ENCODE measurements at regions not wholly inside any gene's neighbourhood (a gene's known extent, or its start where the extent isn't known, plus 50 kb on each side); places are given as distances from the start of the nearest gene placed in this dataset.

DNA sequence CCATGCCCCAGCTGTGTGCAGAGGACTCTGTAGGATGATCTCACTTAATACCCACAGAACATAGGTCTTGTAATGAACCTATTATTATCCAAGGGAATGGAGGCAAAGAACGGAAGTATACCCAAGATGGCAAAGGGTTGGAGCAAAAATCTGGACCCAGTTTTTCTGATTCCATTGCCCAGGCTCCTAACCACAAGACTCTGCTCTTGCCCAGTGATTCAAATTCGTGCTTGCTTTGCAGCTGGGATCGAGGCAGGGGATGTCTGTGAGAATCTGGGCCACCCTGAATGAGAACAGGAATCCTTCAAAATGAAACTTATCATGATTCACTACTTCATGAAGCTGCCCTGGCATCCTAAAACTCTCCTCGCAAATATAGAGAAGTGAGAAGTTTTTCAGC is 97.5 kb upstream of the KCNJ6 start:
- Mint-ChIP-seq H3K9me3 (no peaks in the 10 kb centered on the region), H3K4me3 (no peak overlapping the region), H3K27ac (no peak overlapping the region), H3K27me3 (ENCODE audit: low read depth) (peaks cover 4% of the 10 kb centered on the region), H3K4me1 (ENCODE audit: low read depth) (no peaks in the 10 kb centered on the region), H3K36me3 (ENCODE audit: low read depth) (no peaks in the 10 kb centered on the region)

DNA sequence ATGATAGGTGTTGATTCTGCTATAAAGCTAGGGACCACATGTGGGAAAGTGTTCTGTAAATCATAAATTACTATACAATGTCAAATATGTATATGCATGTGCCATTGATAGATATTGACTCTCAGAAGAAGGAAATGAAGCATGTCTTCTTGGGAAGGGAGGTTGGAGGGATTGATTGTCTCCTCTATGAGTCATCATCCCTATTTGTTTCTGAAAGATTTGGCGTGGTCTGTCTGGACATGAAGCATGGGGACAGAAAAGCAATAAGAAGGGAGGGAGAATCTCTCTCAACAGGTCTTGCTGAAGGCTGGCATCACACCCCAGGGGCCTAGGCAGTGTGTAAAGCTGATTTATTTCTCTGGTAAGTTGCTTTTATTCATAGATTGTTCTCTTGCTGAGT is 98.0 kb upstream of the KCNJ6 start:
- H3K27ac Mint-ChIP-seq: no peak overlapping the region
- H3K27me3 Mint-ChIP-seq (ENCODE audit: low read depth): peaks cover 4% of the 10 kb centered on the region
- H3K4me3 Mint-ChIP-seq: no peak overlapping the region
- no peaks in the 10 kb centered on the region for H3K36me3 Mint-ChIP-seq (ENCODE audit: low read depth)
- no peaks in the 10 kb centered on the region for H3K4me1 Mint-ChIP-seq (ENCODE audit: low read depth)
- no peaks in the 10 kb centered on the region for H3K9me3 Mint-ChIP-seq

GRCh38 chr21:38027901-38028498 is 111.7 kb upstream of the KCNJ6 start:
- Mint-ChIP-seq H3K27me3 (ENCODE audit: low read depth) (peaks cover 5% of the 10 kb centered on the region), H3K4me1 (ENCODE audit: low read depth) (no peaks in the 10 kb centered on the region)

DNA sequence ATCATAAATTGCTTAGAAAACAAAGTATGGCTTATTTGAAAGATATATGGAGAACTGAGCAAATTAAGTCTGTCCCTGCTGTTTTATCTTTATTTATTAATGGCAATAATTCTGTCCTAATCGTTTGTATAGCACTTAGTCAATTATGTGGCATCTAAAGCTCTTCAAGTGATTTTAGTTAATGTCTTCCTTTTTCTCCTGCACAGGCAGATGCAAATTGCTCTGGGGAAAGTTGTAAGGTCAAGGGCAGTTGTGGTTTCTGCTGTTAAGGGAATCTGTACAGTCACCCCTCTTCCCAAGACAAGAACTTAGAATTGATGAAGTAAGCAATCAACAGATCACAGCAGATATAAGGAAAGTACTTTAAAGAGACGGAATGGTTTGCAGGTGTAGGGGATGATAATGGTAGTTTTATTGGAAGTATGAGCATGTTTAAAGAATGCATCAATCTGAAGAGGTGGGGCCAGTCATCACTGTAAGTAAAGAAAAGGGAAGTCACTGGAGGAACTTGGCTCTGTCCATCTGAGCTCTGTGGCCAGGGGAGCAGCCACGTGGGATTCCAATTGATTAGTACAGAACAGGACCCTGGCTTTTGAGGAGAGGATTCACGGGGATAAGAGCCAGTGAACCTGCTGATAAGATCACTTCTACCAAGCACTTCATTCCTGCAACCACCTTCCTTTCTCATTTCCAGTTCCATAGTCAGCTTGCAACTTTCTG is 116.0 kb upstream of the KCNJ6 start:
- H3K4me1 Mint-ChIP-seq (ENCODE audit: low read depth): no peaks in the 10 kb centered on the region
- no peak overlapping the region for H3K4me3 Mint-ChIP-seq

More at GRCh38 chr21:38027901-38028498, 111.7 kb upstream of the KCNJ6 start:
- H3K27ac Mint-ChIP-seq: no peak overlapping the region
- no peaks in the 10 kb centered on the region for H3K36me3 Mint-ChIP-seq (ENCODE audit: low read depth)
- no peaks in the 10 kb centered on the region for H3K9me3 Mint-ChIP-seq
- no peak overlapping the region for H3K4me3 Mint-ChIP-seq

DNA sequence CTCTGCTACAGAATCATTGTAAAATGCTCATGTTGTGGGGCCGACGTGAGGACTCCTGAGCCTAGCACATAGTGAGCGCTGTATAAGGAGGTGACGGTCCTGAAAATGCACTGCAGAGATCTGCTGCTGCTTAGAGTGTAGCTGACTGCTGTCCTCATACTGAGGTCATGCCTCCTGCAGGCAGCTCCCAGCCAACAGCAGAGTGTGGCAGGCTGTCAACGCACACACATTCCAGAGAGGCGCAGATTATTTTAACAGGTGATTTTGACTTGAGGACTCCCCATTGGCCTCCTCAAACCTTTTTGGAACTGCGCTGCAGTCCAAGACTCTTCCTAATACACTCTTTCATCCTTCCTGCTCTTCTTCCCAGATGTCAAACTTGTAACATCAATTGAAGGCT is 119.8 kb upstream of the KCNJ6 start:
- Mint-ChIP-seq H3K9me3 (no peaks in the 10 kb centered on the region), H3K36me3 (ENCODE audit: low read depth) (no peaks in the 10 kb centered on the region), H3K27ac (no peak overlapping the region), H3K4me1 (ENCODE audit: low read depth) (no peaks in the 10 kb centered on the region), H3K27me3 (ENCODE audit: low read depth) (peaks cover 5% of the 10 kb centered on the region), H3K4me3 (no peak overlapping the region)

More for the DNA sequence above, 116.0 kb upstream of the KCNJ6 start:
- H3K36me3 Mint-ChIP-seq (ENCODE audit: low read depth): no peaks in the 10 kb centered on the region
- H3K27me3 Mint-ChIP-seq (ENCODE audit: low read depth): peaks cover 5% of the 10 kb centered on the region
- no peaks in the 10 kb centered on the region for H3K9me3 Mint-ChIP-seq
- H3K27ac Mint-ChIP-seq: no peak overlapping the region

DNA sequence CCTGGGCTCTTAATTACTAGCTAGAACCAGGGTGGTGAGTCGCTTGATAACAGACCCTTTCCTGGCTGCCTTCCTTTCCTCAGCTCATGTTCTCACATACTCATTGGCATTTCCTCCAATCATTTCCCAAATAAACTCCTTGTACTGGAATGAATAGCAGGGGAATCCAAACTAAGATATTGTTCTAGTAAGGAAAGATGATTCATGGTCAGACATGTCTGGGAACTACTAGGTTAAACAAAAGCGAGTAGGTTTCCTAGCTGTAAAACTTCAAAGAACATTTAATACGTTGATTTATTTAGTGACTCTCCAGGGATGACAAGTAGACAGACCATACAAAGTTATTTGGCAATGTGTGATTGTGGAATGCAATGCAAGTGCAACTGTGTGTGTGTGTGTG is 121.2 kb upstream of the KCNJ6 start:
- no peaks in the 10 kb centered on the region for H3K36me3 Mint-ChIP-seq (ENCODE audit: low read depth)
- H3K27me3 Mint-ChIP-seq (ENCODE audit: low read depth): peaks cover under 1% of the 10 kb centered on the region
- no peaks in the 10 kb centered on the region for H3K4me1 Mint-ChIP-seq (ENCODE audit: low read depth)
- H3K4me3 Mint-ChIP-seq: no peak overlapping the region
- no peak overlapping the region for H3K27ac Mint-ChIP-seq
- no peaks in the 10 kb centered on the region for H3K9me3 Mint-ChIP-seq

DNA sequence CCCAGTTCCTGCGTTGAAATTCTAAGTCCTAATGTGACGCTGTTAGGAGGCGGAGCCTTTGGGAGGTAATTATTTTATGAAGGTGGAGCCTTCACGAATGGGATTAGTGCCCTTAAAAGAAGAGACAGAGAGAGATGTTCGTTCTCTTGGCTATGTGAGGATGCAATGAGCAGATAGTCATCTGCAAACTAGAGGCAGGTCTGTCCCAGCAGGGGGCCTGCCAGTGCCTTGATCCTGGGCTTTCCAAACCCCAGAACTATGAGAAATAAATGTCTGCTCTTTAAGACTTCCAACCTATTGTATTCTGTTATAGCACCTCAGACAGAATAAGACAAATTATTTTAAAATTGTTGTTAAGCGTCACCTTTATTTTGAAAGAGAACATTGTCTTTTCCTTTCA is 123.1 kb upstream of the KCNJ6 start:
- H3K27me3 Mint-ChIP-seq (ENCODE audit: low read depth): no peaks in the 10 kb centered on the region
- H3K36me3 Mint-ChIP-seq (ENCODE audit: low read depth): no peaks in the 10 kb centered on the region
- H3K4me3 Mint-ChIP-seq: no peak overlapping the region
- H3K9me3 Mint-ChIP-seq: no peaks in the 10 kb centered on the region
- no peak overlapping the region for H3K27ac Mint-ChIP-seq
- no peaks in the 10 kb centered on the region for H3K4me1 Mint-ChIP-seq (ENCODE audit: low read depth)

GRCh38 chr21:38039841-38040240 is 123.6 kb upstream of the KCNJ6 start:
- H3K36me3 Mint-ChIP-seq (ENCODE audit: low read depth): no peaks in the 10 kb centered on the region
- H3K4me1 Mint-ChIP-seq (ENCODE audit: low read depth): no peaks in the 10 kb centered on the region
- H3K9me3 Mint-ChIP-seq: no peaks in the 10 kb centered on the region
- H3K27me3 Mint-ChIP-seq (ENCODE audit: low read depth): no peaks in the 10 kb centered on the region
- H3K4me3 Mint-ChIP-seq: no peak overlapping the region
- no peak overlapping the region for H3K27ac Mint-ChIP-seq

DNA sequence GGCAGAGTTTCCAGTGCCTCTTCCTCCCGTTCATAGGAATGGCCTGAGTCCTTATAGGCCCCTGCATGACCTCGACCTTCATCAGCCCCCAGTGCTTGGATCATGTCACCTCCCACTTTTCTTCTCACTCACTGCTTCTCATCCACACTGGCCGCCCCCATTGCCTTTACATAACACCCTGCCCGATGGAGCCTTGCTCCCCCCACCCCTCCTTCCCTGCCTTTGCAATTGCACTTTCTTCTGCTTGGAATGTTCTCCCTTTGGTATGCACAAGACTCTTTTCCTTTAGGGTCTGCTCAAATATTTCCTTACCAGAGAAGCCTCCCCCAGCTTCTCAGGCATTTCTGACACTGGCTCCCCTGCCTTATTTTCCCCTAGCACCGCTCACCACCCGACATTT is 125.2 kb upstream of the KCNJ6 start:
- H3K36me3 Mint-ChIP-seq (ENCODE audit: low read depth): no peaks in the 10 kb centered on the region
- no peak overlapping the region for H3K4me3 Mint-ChIP-seq
- H3K27me3 Mint-ChIP-seq (ENCODE audit: low read depth): no peaks in the 10 kb centered on the region
- H3K4me1 Mint-ChIP-seq (ENCODE audit: low read depth): no peaks in the 10 kb centered on the region
- no peaks in the 10 kb centered on the region for H3K9me3 Mint-ChIP-seq
- H3K27ac Mint-ChIP-seq: no peak overlapping the region

GRCh38 chr21:38042246-38042645 is 126.0 kb upstream of the KCNJ6 start:
- H3K4me1 Mint-ChIP-seq (ENCODE audit: low read depth): no peaks in the 10 kb centered on the region
- no peaks in the 10 kb centered on the region for H3K27me3 Mint-ChIP-seq (ENCODE audit: low read depth)
- no peaks in the 10 kb centered on the region for H3K9me3 Mint-ChIP-seq
- no peak overlapping the region for H3K27ac Mint-ChIP-seq
- H3K36me3 Mint-ChIP-seq (ENCODE audit: low read depth): no peaks in the 10 kb centered on the region
- H3K4me3 Mint-ChIP-seq: no peak overlapping the region

DNA sequence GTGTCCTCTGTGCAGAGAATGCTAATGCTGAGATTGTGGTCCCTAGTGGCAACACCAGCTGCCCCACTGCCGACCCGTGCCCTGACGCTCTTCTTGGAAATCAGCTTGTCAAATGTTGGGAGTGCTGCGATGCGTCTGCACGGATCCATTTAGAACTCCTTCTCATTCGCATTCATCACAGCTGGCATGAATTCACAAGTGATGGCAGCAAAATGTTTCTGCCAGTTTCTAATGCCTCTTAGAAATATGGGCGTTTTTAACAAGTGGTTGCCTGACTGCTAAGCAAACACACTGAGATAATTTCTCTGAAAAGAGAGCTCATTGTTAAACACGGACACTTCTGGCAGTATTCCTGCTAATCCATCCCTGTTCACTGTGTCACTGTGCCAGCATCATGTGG is 131.9 kb upstream of the KCNJ6 start:
- no peaks in the 10 kb centered on the region for H3K36me3 Mint-ChIP-seq (ENCODE audit: low read depth)

DNA sequence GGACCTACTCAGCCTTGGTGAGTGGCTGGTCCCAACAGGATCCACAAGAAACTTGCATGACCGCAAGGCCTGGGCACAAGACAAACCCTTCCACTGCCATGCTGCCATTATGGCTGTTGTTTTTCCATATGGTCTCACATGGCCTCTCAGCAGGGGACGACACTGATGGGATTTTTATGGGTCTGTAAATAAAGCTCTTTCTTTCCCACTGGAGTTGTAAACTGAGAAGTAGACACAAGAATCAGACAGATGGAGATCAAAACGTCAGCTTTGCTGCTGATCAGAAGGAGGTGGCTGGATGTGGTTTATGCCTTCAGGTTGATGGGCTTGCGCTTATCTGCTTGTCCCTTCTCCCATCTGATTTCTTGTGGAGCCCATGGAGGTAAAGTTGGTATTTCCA is 138.1 kb upstream of the KCNJ6 start:
- no peaks in the 10 kb centered on the region for H3K4me1 Mint-ChIP-seq (ENCODE audit: low read depth)
- peaks cover 6% of the 10 kb centered on the region for H3K27me3 Mint-ChIP-seq (ENCODE audit: low read depth)
- H3K36me3 Mint-ChIP-seq (ENCODE audit: low read depth): no peaks in the 10 kb centered on the region
- H3K27ac Mint-ChIP-seq: no peak overlapping the region
- H3K4me3 Mint-ChIP-seq: no peak overlapping the region
- H3K9me3 Mint-ChIP-seq: peaks cover 3% of the 10 kb centered on the region

More for the DNA sequence above, 131.9 kb upstream of the KCNJ6 start:
- no peak overlapping the region for H3K27ac Mint-ChIP-seq
- H3K27me3 Mint-ChIP-seq (ENCODE audit: low read depth): no peaks in the 10 kb centered on the region
- no peak overlapping the region for H3K4me3 Mint-ChIP-seq
- H3K4me1 Mint-ChIP-seq (ENCODE audit: low read depth): no peaks in the 10 kb centered on the region
- no peaks in the 10 kb centered on the region for H3K9me3 Mint-ChIP-seq

DNA sequence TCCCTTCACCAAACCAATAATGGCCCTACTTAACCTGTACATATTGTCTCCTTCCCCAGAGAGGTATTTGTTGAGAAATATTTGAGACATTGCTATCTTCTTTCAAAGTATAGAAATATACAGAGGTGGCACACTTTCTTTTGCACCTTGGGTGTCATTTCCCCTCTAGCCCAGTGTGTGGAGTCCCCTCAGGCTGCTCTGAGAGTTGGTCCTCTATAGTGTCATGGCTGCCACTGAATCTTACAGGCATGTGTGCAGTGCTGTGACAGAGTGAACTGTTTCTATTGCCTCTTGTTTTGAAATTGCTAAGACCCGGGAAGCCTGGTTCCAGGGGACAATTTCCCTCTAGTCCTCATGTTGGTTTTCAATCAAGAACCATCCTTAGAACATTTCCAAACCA is 140.2 kb upstream of the KCNJ6 start:
- Mint-ChIP-seq H3K9me3 (peaks cover 3% of the 10 kb centered on the region), H3K27ac (no peak overlapping the region), H3K36me3 (ENCODE audit: low read depth) (no peaks in the 10 kb centered on the region), H3K27me3 (ENCODE audit: low read depth) (peaks cover 6% of the 10 kb centered on the region), H3K4me1 (ENCODE audit: low read depth) (no peaks in the 10 kb centered on the region), H3K4me3 (no peak overlapping the region)

DNA sequence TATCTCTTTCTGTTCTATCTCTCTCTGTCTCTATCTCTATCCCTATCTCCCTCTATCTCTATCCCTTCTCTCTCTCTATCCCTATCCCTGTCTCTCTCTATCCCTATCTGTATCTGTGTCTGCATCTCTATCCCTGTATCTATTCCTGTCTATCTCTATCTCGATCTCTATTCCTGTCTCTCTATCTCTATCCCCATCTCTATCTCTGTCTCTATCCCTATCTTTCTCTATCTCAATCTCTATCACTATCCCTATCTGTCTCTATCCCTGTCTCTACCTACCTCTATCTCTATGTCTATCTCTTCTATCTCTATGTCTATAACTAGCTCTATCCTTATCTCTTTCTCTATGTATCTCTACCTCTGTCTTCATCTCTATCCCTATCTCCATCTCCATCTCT is 141.4 kb upstream of the KCNJ6 start:
- Mint-ChIP-seq H3K4me1 (ENCODE audit: low read depth) (no peaks in the 10 kb centered on the region), H3K4me3 (no peak overlapping the region), H3K9me3 (peaks cover 3% of the 10 kb centered on the region), H3K27ac (no peak overlapping the region), H3K36me3 (ENCODE audit: low read depth) (no peaks in the 10 kb centered on the region), H3K27me3 (ENCODE audit: low read depth) (peaks cover 6% of the 10 kb centered on the region)

- Mint-ChIP-seq H3K4me3 (no peak overlapping the region), H3K9me3 (peaks cover 3% of the 10 kb centered on the region), H3K36me3 (ENCODE audit: low read depth) (no peaks in the 10 kb centered on the region), H3K4me1 (ENCODE audit: low read depth) (no peaks in the 10 kb centered on the region), H3K27ac (no peak overlapping the region), H3K27me3 (ENCODE audit: low read depth) (no peaks in the 10 kb centered on the region)
Observed at GRCh38 chr21:38060533-38060932, 144.3 kb upstream of the KCNJ6 start.

All from T-helper 1 cell treated with Interleukin-12 subunit alpha and Interleukin-12 subunit beta and Interleukin-4 antibody, amounts not matched to agents 30 μg/mL and 1 μg/mL, for 36 hours (primary cell).